Activated CD4-positive, alpha-beta T cell treated with anti-CD3 and anti-CD28 coated beads, Interleukin-2, amount 50 U/mL, for 24 hours (primary cell): ENCODE measurements at regions not wholly inside any gene's neighbourhood (a gene's known extent, or its start where the extent isn't known, plus 50 kb on each side); places are given as distances from the start of the nearest gene placed in this dataset.
"Not testable (repeated sequence)": the region's sequence is repeated elsewhere in the genome, so short reads cannot be mapped to it uniquely, and the experiment has no call there.

Experiments
- DNase-seq, 2 donors: peaks; one replicate each; pipeline ENCODE4 v3.0.0-alpha.2; 2020; ENCODE audit warnings: low read depth in 1 of 2, low spot score in 1 of 2

GRCh38 chr2:44051593-44052347, 56.0 kb upstream of the LRPPRC start:
- DNase-seq: no peak

- no peak for DNase-seq
Measured at GRCh38 chr2:44052584-44052983, 56.8 kb upstream of the LRPPRC start.

- no peak for DNase-seq
Measured at GRCh38 chr2:44053052-44053451, 57.3 kb upstream of the LRPPRC start.

GRCh38 chr2:44053456-44053855, 57.7 kb upstream of the LRPPRC start:
- DNase-seq: no peak

GRCh38 chr2:44055229-44055628, 59.4 kb upstream of the LRPPRC start:
- DNase-seq: no peak

- no peak for DNase-seq
Measured at GRCh38 chr2:44055664-44056063, 59.9 kb upstream of the LRPPRC start.

- DNase-seq: no peak
Measured at GRCh38 chr2:44056947-44057346, 61.2 kb upstream of the LRPPRC start.

- not testable (repeated sequence) for DNase-seq
Measured at GRCh38 chr2:44060286-44060685, 64.5 kb upstream of the LRPPRC start.

- no peak for DNase-seq
Measured at GRCh38 chr2:44060990-44061389, 65.2 kb upstream of the LRPPRC start.

GRCh38 chr2:44061469-44061868, 65.7 kb upstream of the LRPPRC start:
- no peak for DNase-seq

GRCh38 chr2:44061876-44062275, 66.1 kb upstream of the LRPPRC start:
- DNase-seq: no peak

- no peak for DNase-seq
Measured at GRCh38 chr2:44063033-44063432, 67.2 kb upstream of the LRPPRC start.

- DNase-seq: not testable (repeated sequence)
Measured at GRCh38 chr2:44064281-44064680, 68.5 kb upstream of the LRPPRC start.

GRCh38 chr2:44067012-44067790, 71.4 kb upstream of the LRPPRC start:
- DNase-seq: not testable (repeated sequence)

- not testable (repeated sequence) for DNase-seq
Measured at GRCh38 chr2:44067791-44068181, 72.0 kb upstream of the LRPPRC start.

- no peak for DNase-seq
Measured at GRCh38 chr2:44071454-44072046, 75.8 kb upstream of the LRPPRC start.

- DNase-seq: not testable (repeated sequence)
Measured at GRCh38 chr2:44073667-44074066, 77.9 kb upstream of the LRPPRC start.

GRCh38 chr2:44074795-44075194, 79.0 kb upstream of the LRPPRC start:
- DNase-seq: not testable (repeated sequence)

GRCh38 chr2:44075541-44075940, 79.8 kb upstream of the LRPPRC start:
- DNase-seq: no peak

GRCh38 chr2:44077942-44078511, 82.2 kb upstream of the LRPPRC start:
- DNase-seq: no peak

- DNase-seq: no peak
Measured at GRCh38 chr2:44079686-44080085, 83.9 kb upstream of the LRPPRC start.

GRCh38 chr2:44083054-44083453, 85.6 kb upstream of the PPM1B start:
- no peak for DNase-seq
